ENCODE measurements at regions not wholly inside any gene's neighbourhood (a gene's known extent, or its start where the extent isn't known, plus 50 kb on each side); places are given as distances from the start of the nearest gene placed in this dataset.
"Not testable (repeated sequence)": the region's sequence is repeated elsewhere in the genome, so short reads cannot be mapped to it uniquely, and the experiment has no call there.

DNA sequence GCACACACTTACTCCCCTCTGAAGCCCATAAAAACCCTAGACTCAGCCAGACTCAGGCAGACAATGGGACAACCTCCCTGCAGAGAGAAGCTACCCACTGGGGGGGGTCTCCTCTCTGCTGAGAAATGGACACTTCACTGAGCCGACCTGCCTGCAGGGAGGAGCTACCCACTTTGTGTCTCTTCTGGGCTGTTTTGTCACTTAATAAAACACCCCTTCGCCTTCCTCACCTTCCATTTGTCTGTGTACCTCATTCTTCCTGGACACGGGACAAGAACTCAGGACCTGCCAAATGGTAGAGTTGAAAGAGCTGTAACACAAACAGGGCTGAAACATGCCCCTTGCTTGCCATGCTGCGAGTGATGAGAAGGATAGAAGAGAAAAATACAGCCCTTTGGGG, 151.7 kb upstream of the HDDC2 start:
- no peak overlapping the region for H3K4me3 Mint-ChIP-seq
- ATAC-seq (ENCODE audit: poor library complexity) (no peak), DNase-seq (no peak)
- intact Hi-C loops (cut with DNase I, micrococcal nuclease), result no loop called here
- no peak overlapping the region for H3K27ac Mint-ChIP-seq
- no peaks in the 10 kb centered on the region for H3K4me1 Mint-ChIP-seq (ENCODE audit: low read depth)
- H3K27me3 ChIP-seq (ENCODE audit: control insufficient read depth in 1 of 2, insufficient read depth in 2 of 2, low read length in 2 of 2), result peaks cover 0 to 8% of the 10 kb centered on the region in 2 experiments
- CTCF ChIA-PET, result no interaction called here
- H3K9me3 ChIP-seq (ENCODE audit: control insufficient read depth in 1 of 2, insufficient read depth in 1 of 2, low read length in 2 of 2), result peaks cover 16 to 19% of the 10 kb centered on the region in 2 experiments
- no peaks in the 10 kb centered on the region for H3K36me3 Mint-ChIP-seq (ENCODE audit: low read depth)
- no peak overlapping the region for H3K4me3 ChIP-seq (ENCODE audit: low read length)
- TF ChIP-seq, protein P1, sequence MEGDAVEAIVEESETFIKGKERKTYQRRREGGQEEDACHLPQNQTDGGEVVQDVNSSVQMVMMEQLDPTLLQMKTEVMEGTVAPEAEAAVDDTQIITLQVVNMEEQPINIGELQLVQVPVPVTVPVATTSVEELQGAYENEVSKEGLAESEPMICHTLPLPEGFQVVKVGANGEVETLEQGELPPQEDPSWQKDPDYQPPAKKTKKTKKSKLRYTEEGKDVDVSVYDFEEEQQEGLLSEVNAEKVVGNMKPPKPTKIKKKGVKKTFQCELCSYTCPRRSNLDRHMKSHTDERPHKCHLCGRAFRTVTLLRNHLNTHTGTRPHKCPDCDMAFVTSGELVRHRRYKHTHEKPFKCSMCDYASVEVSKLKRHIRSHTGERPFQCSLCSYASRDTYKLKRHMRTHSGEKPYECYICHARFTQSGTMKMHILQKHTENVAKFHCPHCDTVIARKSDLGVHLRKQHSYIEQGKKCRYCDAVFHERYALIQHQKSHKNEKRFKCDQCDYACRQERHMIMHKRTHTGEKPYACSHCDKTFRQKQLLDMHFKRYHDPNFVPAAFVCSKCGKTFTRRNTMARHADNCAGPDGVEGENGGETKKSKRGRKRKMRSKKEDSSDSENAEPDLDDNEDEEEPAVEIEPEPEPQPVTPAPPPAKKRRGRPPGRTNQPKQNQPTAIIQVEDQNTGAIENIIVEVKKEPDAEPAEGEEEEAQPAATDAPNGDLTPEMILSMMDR (IDR thresholded peaks at IDR 0.05), result no peak
- H3K9me3 Mint-ChIP-seq, result peaks cover 3% of the 10 kb centered on the region
- H3K4me1 ChIP-seq (ENCODE audit: insufficient read depth, low read length), result no peaks in the 10 kb centered on the region
- no peaks in the 10 kb centered on the region for H3K36me3 ChIP-seq (ENCODE audit: insufficient read depth, low read length)
- no peak overlapping the region for H3K27ac ChIP-seq (ENCODE audit: low read depth in 1 of 2, low read length in 2 of 2)
- POLR2A ChIA-PET, result no interaction called here
- H3K27me3 Mint-ChIP-seq, result peaks cover 4% of the 10 kb centered on the region

DNA sequence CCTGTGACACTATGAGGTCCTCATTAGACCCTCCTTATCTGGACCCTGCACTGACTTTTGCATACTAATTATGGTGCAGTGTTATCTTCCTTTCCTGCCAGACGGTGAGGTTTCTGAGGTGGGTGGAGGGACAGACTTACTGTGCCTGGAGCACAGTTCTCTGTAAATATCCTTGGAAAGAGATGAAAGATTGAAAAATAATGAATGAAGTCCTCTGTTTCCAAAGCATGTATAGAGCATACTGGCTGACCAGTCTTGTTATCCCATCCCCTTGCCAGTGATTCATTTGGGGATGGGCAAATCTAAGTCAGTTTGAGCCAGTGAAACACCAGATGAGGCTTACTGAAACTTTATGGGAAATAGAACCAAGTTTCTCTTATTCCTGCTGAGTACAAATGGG, 152.6 kb upstream of the HDDC2 start:
- TF ChIP-seq, protein P1 (IDR thresholded peaks at IDR 0.05), result no peak
- H3K4me3 Mint-ChIP-seq, result no peak overlapping the region
- ChIA-PET CTCF (no interaction called here), POLR2A (no interaction called here)
- H3K27me3 Mint-ChIP-seq, result peaks cover 4% of the 10 kb centered on the region
- no peaks in the 10 kb centered on the region for H3K4me1 Mint-ChIP-seq (ENCODE audit: low read depth)
- no peak for ATAC-seq (ENCODE audit: poor library complexity)
- H3K9me3 ChIP-seq (ENCODE audit: control insufficient read depth in 1 of 2, insufficient read depth in 1 of 2, low read length in 2 of 2), result peaks cover 16 to 19% of the 10 kb centered on the region in 2 experiments
- peaks cover 3% of the 10 kb centered on the region for H3K9me3 Mint-ChIP-seq
- no peak overlapping the region for H3K4me3 ChIP-seq (ENCODE audit: low read length)
- H3K36me3 Mint-ChIP-seq (ENCODE audit: low read depth), result no peaks in the 10 kb centered on the region
- no peaks in the 10 kb centered on the region for H3K4me1 ChIP-seq (ENCODE audit: insufficient read depth, low read length)
- no peak for DNase-seq
- peaks cover 0 to 8% of the 10 kb centered on the region in 2 experiments for H3K27me3 ChIP-seq (ENCODE audit: control insufficient read depth in 1 of 2, insufficient read depth in 2 of 2, low read length in 2 of 2)
- no peaks in the 10 kb centered on the region for H3K36me3 ChIP-seq (ENCODE audit: insufficient read depth, low read length)
- no peak overlapping the region for H3K27ac Mint-ChIP-seq
- H3K27ac ChIP-seq (ENCODE audit: low read depth in 1 of 2, low read length in 2 of 2), result no peak overlapping the region
- intact Hi-C loops (cut with DNase I, micrococcal nuclease), result no loop called here

DNA sequence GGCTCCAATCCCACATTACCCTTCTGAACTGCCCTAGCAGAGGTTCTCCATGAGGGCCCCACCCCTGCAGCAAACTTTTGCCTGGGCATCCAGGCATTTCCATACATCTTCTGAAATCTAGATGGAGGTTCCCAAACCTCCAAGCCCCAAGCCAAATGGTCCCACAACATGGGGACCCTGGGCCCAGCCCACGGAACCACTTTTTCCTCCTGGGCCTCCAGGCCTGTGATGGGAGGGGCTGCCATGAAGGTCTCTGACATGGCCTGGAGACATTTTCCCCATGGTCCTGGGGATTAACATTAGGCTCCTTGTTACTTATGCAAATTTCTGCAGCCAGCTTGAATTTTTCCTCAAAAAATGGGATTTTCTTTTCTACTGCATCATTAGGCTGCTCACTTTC, 156.7 kb upstream of the HDDC2 start:
- intact Hi-C loops (cut with DNase I, micrococcal nuclease); H3K9me3 ChIP-seq (ENCODE audit: control insufficient read depth in 1 of 2, insufficient read depth in 1 of 2, low read length in 2 of 2); DNase-seq; H3K27ac ChIP-seq (ENCODE audit: low read depth in 1 of 2, low read length in 2 of 2); H3K27me3 ChIP-seq (ENCODE audit: control insufficient read depth in 1 of 2, insufficient read depth in 2 of 2, low read length in 2 of 2); H3K27me3 Mint-ChIP-seq; H3K4me1 Mint-ChIP-seq (ENCODE audit: low read depth); H3K36me3 ChIP-seq (ENCODE audit: insufficient read depth, low read length); POLR2A ChIA-PET; H3K4me3 ChIP-seq (ENCODE audit: low read length); CTCF ChIA-PET; H3K27ac Mint-ChIP-seq; H3K4me3 Mint-ChIP-seq; H3K36me3 Mint-ChIP-seq (ENCODE audit: low read depth); H3K4me1 ChIP-seq (ENCODE audit: insufficient read depth, low read length); ATAC-seq (ENCODE audit: poor library complexity); H3K9me3 Mint-ChIP-seq: not testable (repeated sequence)

DNA sequence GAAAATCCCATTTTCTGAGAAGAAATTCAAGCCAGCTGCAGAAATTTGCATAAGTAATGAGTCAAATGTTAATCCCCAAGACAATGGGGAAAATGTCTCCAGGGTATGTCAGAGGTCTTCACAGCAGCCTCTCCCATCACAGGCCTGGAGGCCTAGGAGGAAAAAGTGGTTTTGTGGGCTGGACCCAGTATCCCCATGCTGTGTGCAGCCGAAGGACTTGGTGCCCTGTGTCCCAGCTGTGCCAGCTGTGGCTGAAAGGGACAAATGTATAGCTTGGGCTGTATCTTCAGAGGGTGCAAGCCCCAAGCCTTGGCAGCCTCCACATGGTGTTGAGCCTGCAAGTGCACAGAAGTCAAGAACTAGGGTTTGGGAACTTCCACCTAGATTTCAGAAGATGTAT, 163.6 kb upstream of the HDDC2 start:
- POLR2A ChIA-PET; H3K9me3 Mint-ChIP-seq; H3K4me3 Mint-ChIP-seq; H3K4me1 Mint-ChIP-seq (ENCODE audit: low read depth); H3K36me3 ChIP-seq (ENCODE audit: insufficient read depth, low read length); CTCF ChIA-PET; H3K27me3 ChIP-seq (ENCODE audit: control insufficient read depth in 1 of 2, insufficient read depth in 2 of 2, low read length in 2 of 2); H3K36me3 Mint-ChIP-seq (ENCODE audit: low read depth); intact Hi-C loops (cut with DNase I, micrococcal nuclease); H3K27ac Mint-ChIP-seq; H3K27ac ChIP-seq (ENCODE audit: low read depth in 1 of 2, low read length in 2 of 2); H3K4me3 ChIP-seq (ENCODE audit: low read length); H3K4me1 ChIP-seq (ENCODE audit: insufficient read depth, low read length); DNase-seq; H3K9me3 ChIP-seq (ENCODE audit: control insufficient read depth in 1 of 2, insufficient read depth in 1 of 2, low read length in 2 of 2); ATAC-seq (ENCODE audit: poor library complexity): not testable (repeated sequence)
- peaks cover 40% of the 10 kb centered on the region for H3K27me3 Mint-ChIP-seq
